ENCODE measurements at regions not wholly inside any gene's neighbourhood (a gene's known extent, or its start where the extent isn't known, plus 50 kb on each side); places are given as distances from the start of the nearest gene placed in this dataset.

GRCh38 chr1:192263436-192263835, 53.4 kb upstream of the RGS21 start:
- no peak for TF ChIP-seq CTCF (conservative IDR thresholded peaks at IDR 0.05; ENCODE audit: low read length)
- H3K4me3 ChIP-seq (ENCODE audit: low read length), result no peak overlapping the region
- DNase-seq (ENCODE audit: low read depth), result peak; percentile 3

GRCh38 chr1:192265516-192266173, 51.1 kb upstream of the RGS21 start:
- no peak for DNase-seq (ENCODE audit: low read depth)
- TF ChIP-seq CTCF (conservative IDR thresholded peaks at IDR 0.05; ENCODE audit: low read length), result no peak
- no peak overlapping the region for H3K4me3 ChIP-seq (ENCODE audit: low read length)

- no peak for DNase-seq (ENCODE audit: low read depth)
- no peak overlapping the region for H3K4me3 ChIP-seq (ENCODE audit: low read length)
- no peak for TF ChIP-seq CTCF (conservative IDR thresholded peaks at IDR 0.05; ENCODE audit: low read length)
Measured at GRCh38 chr1:192266645-192267044, 50.1 kb upstream of the RGS21 start.

All from AG10803 (cell line).